Fibroblast of skin of right biceps (primary cell): ENCODE measurements at regions not wholly inside any gene's neighbourhood (a gene's known extent, or its start where the extent isn't known, plus 50 kb on each side); places are given as distances from the start of the nearest gene placed in this dataset.
"Not testable (repeated sequence)": the region's sequence is repeated elsewhere in the genome, so short reads cannot be mapped to it uniquely, and the experiment has no call there.

Source experiments
- DNase-seq: peaks from one replicate; pipeline ENCODE4 v3.0.0-alpha.2; 2013

- no peak for DNase-seq
These were observed 314.2 kb downstream of the PID1 start for GRCh38 chr2:228956701-228957474.

GRCh38 chr2:228949831-228950230 is 321.3 kb downstream of the PID1 start:
- no peak for DNase-seq

- DNase-seq, result no peak
These were observed 325.4 kb downstream of the PID1 start for GRCh38 chr2:228945710-228946109.

- peak; percentile 2 for DNase-seq
These were observed 328.2 kb downstream of the PID1 start for GRCh38 chr2:228942856-228943255.

GRCh38 chr2:228938629-228939028 is 332.5 kb downstream of the PID1 start:
- peak; percentile 36 for DNase-seq

- peak; percentile 34 for DNase-seq
These were observed 343.8 kb downstream of the PID1 start for GRCh38 chr2:228927028-228928010.

- no peak for DNase-seq
These were observed 351.3 kb downstream of the PID1 start for GRCh38 chr2:228919808-228920207.

- peak; percentile 86 for DNase-seq
These were observed 353.9 kb downstream of the PID1 start for GRCh38 chr2:228917220-228917619.

GRCh38 chr2:228916416-228917090 is 354.5 kb downstream of the PID1 start:
- no peak for DNase-seq

GRCh38 chr2:228913176-228913575 is 357.9 kb downstream of the PID1 start:
- DNase-seq, result no peak

- DNase-seq, result not testable (repeated sequence)
These were observed 360.2 kb downstream of the PID1 start for GRCh38 chr2:228910872-228911271.

- no peak for DNase-seq
These were observed 368.9 kb downstream of the PID1 start for GRCh38 chr2:228902176-228902575.

- DNase-seq, result peak; percentile 48
These were observed 369.6 kb downstream of the PID1 start for GRCh38 chr2:228901531-228901930.

GRCh38 chr2:228878138-228878537 is 392.9 kb downstream of the PID1 start:
- no peak for DNase-seq

GRCh38 chr2:228876276-228876675 is 394.8 kb downstream of the PID1 start:
- DNase-seq, result no peak

GRCh38 chr2:228875152-228875900 is 395.8 kb downstream of the PID1 start:
- DNase-seq, result peak; percentile 87

GRCh38 chr2:228871012-228871411 is 400.1 kb downstream of the PID1 start:
- no peak for DNase-seq

GRCh38 chr2:228869636-228870264 is 401.3 kb downstream of the PID1 start:
- DNase-seq, result no peak

- no peak for DNase-seq
These were observed 403.7 kb downstream of the PID1 start for GRCh38 chr2:228867406-228867805.

GRCh38 chr2:228866781-228867180 is 404.3 kb downstream of the PID1 start:
- DNase-seq, result no peak

GRCh38 chr2:228866044-228866443 is 405.0 kb downstream of the PID1 start:
- DNase-seq, result no peak

GRCh38 chr2:228864131-228864530 is 407.0 kb downstream of the PID1 start:
- no peak for DNase-seq
